GM23338 (cell line): ENCODE measurements at regions not wholly inside any gene's neighbourhood (a gene's known extent, or its start where the extent isn't known, plus 50 kb on each side); places are given as distances from the start of the nearest gene placed in this dataset.

Experiments
- EZH2 ChIP-seq: fragments of 200-600 bp; sonication (generic); IDR thresholded peaks from one replicate; pipeline ENCODE4 v1.8.0; 2017; ENCODE audit warnings: antibody characterized with exemption, mild to moderate bottlenecking, low read depth; ENCODE audit not compliant: unreplicated experiment
- JUNB ChIP-seq: IDR thresholded peaks from one replicate; pipeline ENCODE4 v1.6.1; 2016; ENCODE audit warnings: antibody characterized with exemption; ENCODE audit not compliant: unreplicated experiment
- POLR2AphosphoS5 ChIP-seq: IDR thresholded peaks from 2 replicates; pipeline ENCODE4 v1.6.1; 2016; ENCODE audit warnings: antibody characterized with exemption, low read depth

GRCh38 chr15:20355256-20355868 lies 186.2 kb downstream of the GOLGA6L6 start:
- TF ChIP-seq POLR2AphosphoS5 (no peak), EZH2 (no peak), JUNB (no peak)
